Posterior vena cava (tissue), 2 donors: ENCODE measurements at regions not wholly inside any gene's neighbourhood (a gene's known extent, or its start where the extent isn't known, plus 50 kb on each side); places are given as distances from the start of the nearest gene placed in this dataset.
"Not testable (repeated sequence)": the region's sequence is repeated elsewhere in the genome, so short reads cannot be mapped to it uniquely, and the experiment has no call there.

Experiments
- DNase-seq: peaks from one replicate; pipeline ENCODE4 v3.0.0-alpha.2; 2020; ENCODE audit warnings: low spot score
- intact Hi-C, 2 donors: fragments of 100-400 bp; cut with DNase I; formaldehyde crosslinking; loops; one replicate each; pipeline versions ENCODE4 v1.14.1 to v1.14.2; 2022 to 2023
- donor health status: DM: yes; HTN: yes; CAD: no.
- donor health status: DM: yes; HTN: yes; CAD: no.

GRCh38 chr5:145473042-145473642, 362.0 kb downstream of the PRELID2 start:
- intact Hi-C loops, result no loop called here
- DNase-seq, result no peak

- no peak for DNase-seq
- intact Hi-C loops, result no loop called here
Measured at GRCh38 chr5:145471831-145472612, 363.1 kb downstream of the PRELID2 start.

- no peak for DNase-seq
- intact Hi-C loops, result no loop called here
Measured at GRCh38 chr5:145471026-145471425, 364.1 kb downstream of the PRELID2 start.

- no peak for DNase-seq
- intact Hi-C loops, result no loop called here
Measured at GRCh38 chr5:145470396-145470979, 364.7 kb downstream of the PRELID2 start.

GRCh38 chr5:145467446-145467845, 367.7 kb downstream of the PRELID2 start:
- DNase-seq, result no peak
- intact Hi-C loops, result no loop called here

- intact Hi-C loops, result no loop called here
- no peak for DNase-seq
Measured at GRCh38 chr5:145466533-145466932, 368.6 kb downstream of the PRELID2 start.

GRCh38 chr5:145465474-145466263, 369.5 kb downstream of the PRELID2 start:
- intact Hi-C loops, result no loop called here
- no peak for DNase-seq

GRCh38 chr5:145464171-145464570, 371.0 kb downstream of the PRELID2 start:
- no peak for DNase-seq
- intact Hi-C loops, result no loop called here

GRCh38 chr5:145463634-145464033, 371.5 kb downstream of the PRELID2 start:
- intact Hi-C loops, result no loop called here

GRCh38 chr5:145462525-145462924, 372.6 kb downstream of the PRELID2 start:
- no peak for DNase-seq
- intact Hi-C loops, result no loop called here

More at GRCh38 chr5:145463634-145464033, 371.5 kb downstream of the PRELID2 start:
- DNase-seq, result no peak

- DNase-seq, result no peak
- intact Hi-C loops, result no loop called here
Measured at GRCh38 chr5:145450286-145450885, 384.8 kb downstream of the PRELID2 start.

GRCh38 chr5:145449794-145450193, 385.3 kb downstream of the PRELID2 start:
- no peak for DNase-seq
- intact Hi-C loops, result no loop called here

- intact Hi-C loops, DNase-seq: not testable (repeated sequence)
Measured at GRCh38 chr5:145446875-145447274, 388.3 kb downstream of the PRELID2 start.

GRCh38 chr5:145446412-145446811, 388.7 kb downstream of the PRELID2 start:
- DNase-seq, result no peak

GRCh38 chr5:145445027-145445426, 390.1 kb downstream of the PRELID2 start:
- DNase-seq, result no peak

More at GRCh38 chr5:145446412-145446811, 388.7 kb downstream of the PRELID2 start:
- intact Hi-C loops, result no loop called here

GRCh38 chr5:145443964-145444363, 391.2 kb downstream of the PRELID2 start:
- DNase-seq, result no peak
- intact Hi-C loops, result no loop called here

More at GRCh38 chr5:145445027-145445426, 390.1 kb downstream of the PRELID2 start:
- intact Hi-C loops, result no loop called here

- DNase-seq, result no peak
- intact Hi-C loops, result no loop called here
Measured at GRCh38 chr5:145443366-145443765, 391.8 kb downstream of the PRELID2 start.

- DNase-seq, intact Hi-C loops: not testable (repeated sequence)
Measured at GRCh38 chr5:145442661-145443060, 392.5 kb downstream of the PRELID2 start.

GRCh38 chr5:145441228-145441627, 393.9 kb downstream of the PRELID2 start:
- DNase-seq, result no peak
- intact Hi-C loops, result no loop called here
